Esophagus mucosa (tissue), 1 donor: ENCODE measurements at regions not wholly inside any gene's neighbourhood (a gene's known extent, or its start where the extent isn't known, plus 50 kb on each side); places are given as distances from the start of the nearest gene placed in this dataset.
"Not testable (repeated sequence)": the region's sequence is repeated elsewhere in the genome, so short reads cannot be mapped to it uniquely, and the experiment has no call there.

Source experiments
- ATAC-seq: fragments of 200-7000 bp; cut with Tn5 transposase; one replicate; pipeline ENCODE4 v1.9.1; 2020
- donor health status: DM: yes; HTN: yes; CAD: no.

DNA sequence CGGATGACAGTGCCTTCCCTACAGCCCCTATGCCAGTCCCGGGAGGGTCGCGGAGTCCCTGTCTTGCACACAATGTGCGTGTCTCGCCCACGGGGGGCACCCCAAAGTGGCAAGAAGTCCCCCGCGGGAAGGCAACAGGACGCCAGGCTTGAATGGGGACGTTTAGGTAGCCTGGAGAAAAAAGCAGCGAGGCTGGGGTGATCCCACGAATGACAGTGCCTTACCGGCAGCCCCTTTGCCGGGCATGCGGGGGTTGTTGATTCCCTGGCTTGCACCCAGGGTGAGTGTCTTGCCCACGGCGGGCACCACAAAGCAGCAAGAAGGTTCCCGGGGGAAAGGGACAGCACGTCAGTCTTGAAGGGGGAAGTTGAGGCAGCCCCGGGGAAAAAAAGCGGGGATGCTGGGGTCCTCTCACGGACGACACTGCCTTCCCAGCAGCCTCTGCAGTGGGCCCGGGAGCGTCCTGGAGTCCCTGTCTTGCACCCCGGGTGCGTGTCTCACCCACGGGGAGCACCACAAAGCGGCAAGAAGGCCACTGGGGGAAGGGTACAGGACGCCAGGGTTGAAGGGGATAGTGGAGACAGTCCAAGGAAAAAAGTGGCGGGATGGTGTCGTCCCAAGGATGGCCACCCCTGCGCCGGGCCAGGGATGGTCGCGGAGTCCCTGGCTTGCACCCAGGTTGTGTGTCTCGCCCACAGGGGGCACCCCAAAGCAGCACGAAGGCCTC lies 156.8 kb upstream of the ALG10B start:
- no peak for ATAC-seq

DNA sequence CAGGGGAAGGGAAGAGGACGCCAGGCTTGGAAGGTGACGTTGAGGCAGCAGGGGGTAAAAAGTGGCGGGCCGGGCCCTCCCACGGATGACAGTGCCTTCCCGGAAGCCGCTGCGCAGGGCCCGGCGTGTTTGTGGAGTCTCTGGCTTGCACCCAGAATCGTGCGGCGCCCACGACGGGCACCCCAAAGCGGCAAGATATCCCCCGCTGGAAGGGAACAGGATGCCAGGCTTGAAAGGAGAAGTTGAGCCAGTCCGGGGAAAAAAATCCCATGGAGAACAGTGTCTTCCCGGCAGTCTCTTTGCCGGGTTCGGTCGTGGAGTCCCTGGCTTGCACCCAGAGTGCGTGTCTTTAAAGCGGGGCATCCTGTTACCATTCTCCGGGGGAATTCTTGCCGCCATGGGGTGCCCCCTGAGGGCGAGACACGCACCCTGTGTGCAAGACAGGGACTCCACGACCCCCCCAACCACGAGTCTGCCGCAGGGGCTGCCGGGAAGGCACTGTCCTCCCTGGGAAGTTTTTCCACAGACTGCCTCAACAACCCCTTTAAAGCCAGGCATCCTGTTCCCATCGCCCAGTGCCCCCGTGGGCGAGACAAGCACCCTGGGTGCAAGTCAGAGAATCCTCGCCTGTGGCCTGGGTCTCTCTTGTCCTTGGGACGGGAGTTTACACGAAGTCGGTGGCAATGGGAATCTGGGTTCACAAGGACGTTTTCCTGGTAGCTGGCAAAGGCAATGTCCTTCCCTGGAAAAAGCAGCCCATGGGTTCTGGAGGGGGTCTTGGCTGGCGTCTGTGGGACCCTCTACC lies 156.1 kb upstream of the ALG10B start:
- no peak for ATAC-seq

DNA sequence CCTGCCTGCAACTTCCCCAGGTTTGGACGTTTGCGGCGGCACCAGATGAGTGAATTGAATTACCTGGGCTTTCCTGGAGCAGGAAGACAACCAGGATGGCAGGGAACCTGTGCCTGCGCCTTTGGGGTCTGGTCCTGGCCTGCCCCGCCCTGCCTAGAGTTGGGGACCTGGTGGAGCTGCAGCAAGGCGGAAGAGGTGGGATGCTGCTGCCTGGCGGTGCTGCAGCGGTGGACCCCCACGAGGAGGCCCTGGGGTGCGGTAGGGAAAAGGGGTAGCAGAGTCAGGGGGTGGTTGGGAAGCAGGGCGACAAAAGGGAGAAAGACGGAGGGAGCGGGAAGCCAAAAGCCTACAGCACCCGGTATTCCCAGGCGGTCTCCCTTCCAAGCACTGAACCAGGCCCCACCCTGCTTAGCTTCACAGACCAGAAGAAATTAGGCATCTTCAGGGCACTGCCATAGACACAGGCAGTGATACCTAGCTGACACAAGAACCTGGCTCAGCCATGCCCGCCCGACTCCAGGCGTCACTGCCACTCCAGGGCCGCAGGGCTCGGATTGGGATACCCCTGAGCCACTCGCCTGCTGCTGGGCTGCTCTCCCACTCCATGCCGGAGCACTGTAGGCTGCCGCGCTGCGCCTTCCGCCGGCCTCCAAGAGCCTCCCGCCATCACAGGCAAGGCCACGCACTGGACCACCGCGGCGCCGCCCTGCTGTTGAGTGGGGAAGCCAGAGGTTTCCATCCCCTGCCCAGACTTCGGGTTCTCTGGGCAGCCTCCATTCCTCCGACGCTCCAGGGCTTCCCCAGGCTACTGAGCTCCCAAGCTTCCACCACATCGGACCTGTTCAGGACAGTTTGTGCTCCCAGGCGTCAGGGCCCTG lies 155.2 kb upstream of the ALG10B start:
- ATAC-seq = no peak

DNA sequence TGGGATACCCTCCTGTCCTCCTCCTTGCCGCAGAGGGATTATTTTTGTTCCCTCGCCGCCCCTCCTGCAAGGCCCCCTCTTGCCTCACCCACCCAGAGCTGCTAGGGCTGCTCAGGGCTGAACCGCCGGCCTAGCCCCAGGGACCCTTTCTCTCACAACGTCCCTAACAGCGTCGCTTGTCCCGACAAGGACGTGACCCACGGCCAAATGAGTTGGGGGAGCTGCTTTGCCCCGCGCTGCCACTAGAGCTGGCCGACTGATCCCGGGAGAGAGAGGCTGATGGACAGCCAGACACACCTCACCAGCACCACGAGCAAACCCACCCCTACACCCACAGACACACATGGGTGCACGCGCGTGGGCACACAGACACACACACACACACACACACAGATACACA lies 154.6 kb upstream of the ALG10B start:
- ATAC-seq = no peak

DNA sequence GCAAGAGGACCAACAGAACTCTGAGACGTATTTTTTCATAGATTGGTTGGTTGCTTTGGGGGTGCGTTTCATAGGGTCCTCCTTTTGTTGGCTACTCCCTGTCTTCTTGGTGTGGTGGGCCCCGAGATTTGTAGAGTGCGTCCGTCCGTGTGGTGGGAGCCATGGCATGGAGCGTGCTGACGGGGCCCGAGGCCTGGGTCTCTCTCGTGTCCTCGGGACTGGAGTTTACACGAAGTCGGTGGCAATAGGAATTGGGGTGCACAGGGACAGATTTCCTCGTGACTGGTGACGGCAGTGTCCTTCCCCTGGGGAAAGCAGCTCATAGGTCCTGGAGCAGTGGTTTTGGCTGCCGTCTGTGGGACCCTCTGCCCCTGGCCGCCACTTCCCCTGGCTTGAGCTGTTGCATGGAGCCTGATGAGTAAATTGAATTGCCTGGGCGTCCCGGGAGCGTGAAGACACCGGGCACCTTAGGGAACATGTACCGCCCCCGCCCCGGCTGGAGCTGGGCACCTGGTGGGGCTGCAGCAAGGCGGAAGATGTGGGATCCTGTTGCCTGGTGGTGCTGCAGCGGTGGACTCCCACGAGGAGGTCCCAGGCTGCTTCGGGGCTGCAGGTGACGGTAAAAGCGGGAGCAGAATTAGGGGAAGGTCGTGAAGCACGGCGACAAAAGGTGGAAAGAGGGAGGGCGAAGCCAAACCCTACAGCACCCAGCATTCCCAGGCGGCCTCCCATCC lies 153.7 kb upstream of the ALG10B start:
- ATAC-seq = no peak

DNA sequence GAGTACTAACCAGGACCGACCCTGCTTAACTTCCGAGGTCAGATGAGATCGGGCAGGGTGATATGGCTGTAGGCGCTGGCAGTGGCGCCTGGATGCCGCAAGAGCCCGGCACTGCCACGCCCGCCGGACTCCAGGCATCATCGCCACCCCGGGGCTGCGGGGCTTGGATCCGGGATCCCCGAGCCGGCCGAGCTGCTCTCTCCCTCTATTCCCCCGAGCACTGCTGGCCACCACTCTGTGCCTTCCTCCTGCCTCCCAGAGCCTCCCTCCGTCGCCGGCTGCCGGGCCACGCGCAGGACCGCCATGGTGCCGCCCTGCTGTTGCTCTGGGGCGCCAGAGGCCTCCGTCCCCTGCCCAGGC lies 153.2 kb upstream of the ALG10B start:
- peak; percentile 22 for ATAC-seq

DNA sequence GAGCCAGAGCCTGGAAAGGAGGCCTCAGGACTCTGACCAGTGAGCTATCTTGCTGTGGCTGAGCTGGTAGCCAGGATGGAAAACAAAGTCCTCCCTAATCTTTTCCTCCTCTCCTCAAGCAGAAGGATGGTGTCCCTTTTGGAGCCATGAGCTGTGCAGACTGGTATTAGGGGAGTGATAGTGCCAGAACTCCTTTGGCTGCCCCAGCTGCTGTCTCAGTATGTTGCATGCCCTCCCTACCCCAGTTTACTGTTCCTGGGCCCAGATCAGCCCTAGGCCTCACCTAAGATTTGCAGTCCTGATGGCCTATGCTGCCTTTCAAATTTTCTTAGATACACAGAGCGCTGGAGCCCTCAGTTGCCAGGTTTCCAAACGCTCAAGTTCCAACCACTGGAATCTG lies 150.3 kb upstream of the ALG10B start:
- no peak for ATAC-seq

DNA sequence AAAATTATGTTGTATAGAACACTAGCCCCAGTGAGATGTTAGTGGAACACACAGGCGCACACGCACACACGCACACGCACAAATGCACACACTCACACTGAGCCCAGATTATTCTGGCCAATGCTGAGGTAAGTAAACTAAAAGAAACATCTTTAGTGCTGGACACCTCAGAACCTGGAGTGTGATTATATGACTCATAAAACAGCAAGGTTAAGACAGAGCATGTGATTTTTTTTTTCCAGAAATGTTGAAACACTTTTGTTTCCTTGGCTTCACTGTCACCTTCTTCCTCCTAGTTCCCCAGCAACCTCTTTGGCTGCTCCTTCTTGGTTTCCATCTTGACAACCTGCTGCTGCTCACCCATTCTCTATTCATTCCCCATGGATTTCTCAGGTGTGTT lies 141.0 kb upstream of the ALG10B start:
- ATAC-seq = no peak

DNA sequence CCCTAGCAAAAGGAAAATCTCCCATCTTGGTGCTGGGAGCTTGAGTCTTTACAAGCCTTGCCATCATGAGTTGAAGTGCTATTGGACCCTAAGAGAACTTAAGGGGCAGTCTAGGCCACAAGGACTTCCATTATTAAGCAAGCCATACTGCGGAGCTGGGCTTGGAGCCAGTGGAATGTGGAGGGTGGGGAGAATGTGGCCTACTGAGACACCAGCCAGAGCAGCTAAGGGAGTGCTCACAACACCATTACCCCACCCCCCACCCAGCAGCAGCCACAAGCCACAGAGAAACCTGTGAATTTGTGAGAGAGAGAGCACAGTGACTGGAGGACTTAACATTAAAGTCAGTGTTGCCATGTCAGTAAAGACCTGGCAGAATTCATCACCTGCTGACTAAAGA lies 133.0 kb upstream of the ALG10B start:
- ATAC-seq = not testable (repeated sequence)

DNA sequence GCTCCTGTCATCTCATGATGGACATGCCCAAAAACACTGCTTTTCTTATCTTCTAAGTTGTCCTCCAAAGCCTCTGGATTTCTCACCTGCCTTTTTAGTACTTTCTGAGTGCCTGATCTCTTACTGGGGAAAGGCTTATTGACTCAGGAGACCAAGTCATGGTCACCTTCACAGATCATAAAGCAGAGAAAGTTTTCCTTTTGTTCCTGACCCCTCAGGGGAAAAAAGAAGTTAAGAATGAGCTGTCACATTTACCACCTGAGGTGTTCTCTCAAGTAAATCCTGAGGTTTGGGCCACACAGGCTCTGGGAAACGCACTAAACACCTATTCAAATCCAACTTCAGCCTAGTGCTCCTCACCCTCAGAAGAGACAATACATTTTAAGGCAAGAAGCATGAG lies 119.3 kb upstream of the ALG10B start:
- ATAC-seq = not testable (repeated sequence)

DNA sequence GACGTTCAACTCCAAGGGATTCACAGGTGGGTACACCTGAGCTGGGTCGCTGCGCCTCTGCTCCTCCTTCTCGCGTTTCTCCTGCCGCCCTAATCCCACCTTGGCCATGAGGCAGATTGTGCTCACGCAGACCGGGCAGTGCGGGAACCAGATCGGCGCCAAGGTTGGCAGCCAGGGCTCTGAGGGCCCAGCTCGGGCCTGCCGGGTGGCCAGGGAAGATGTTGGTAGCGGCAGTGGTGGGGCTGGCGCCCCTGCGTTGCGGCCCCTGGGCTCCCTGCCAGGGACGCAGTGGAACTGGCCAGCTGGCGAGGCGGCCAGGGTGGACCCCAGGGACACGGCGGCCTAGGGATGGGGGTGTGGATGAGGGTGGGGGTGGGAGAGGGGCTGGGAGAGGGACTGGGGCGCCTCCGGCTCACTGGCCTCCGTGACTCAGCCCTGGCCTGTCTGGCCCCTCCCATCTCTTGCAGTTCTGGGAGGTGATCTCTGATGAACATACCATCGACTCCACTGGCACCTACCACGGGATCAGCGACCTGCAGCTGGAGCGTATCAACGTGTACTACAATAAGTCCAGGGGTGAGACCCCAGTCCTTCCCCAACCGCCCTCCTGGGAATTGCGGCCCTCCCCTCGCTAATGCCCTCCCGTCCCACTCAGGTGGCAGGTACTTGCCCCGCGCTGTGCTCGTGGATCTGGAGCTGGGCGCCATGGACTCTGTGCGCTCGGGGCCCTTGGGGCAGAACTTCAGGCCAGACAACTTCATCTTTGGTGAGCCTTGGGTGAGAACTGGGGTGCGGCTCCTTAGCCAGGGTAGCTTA lies 114.9 kb upstream of the ALG10B start:
- no peak for ATAC-seq

DNA sequence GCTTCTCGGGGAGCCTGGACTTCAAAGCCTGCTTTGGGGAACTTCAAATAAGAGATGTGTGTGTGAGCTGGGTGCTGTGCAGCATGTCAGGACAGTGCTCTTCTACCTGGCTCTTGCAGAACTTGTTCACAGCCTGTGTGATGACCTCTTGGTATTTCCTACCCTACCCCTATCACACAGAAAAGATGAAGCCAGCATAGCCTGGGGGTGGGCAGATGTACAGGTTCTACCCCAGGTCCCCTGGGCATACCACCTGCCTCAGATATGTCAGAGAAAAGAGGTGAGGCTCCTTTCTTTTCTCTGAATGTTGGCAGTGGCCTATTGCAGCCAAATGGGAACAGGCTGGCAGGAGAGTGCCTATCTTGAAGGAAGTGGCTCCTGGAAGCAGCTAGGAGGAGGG lies 111.7 kb upstream of the ALG10B start:
- ATAC-seq = no peak

DNA sequence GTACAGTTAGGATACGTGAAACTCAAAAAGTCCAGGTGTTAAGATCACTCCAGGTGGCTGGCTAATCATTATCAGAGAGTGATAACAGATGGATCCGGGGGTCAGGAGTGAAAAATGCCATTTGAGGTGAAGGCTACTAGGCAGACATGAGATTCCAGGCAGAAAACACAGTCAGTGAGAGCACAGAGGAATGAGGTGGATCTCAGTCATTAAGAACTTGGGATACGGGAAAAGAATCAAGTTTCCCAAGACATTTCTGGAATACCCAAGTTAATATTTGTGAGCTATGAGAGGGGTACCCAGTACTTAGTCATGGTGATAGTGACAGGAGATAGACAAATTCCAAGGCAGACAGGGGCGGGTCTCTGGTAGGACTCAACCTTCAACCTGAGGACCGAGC lies 94.6 kb upstream of the ALG10B start:
- ATAC-seq = no peak

DNA sequence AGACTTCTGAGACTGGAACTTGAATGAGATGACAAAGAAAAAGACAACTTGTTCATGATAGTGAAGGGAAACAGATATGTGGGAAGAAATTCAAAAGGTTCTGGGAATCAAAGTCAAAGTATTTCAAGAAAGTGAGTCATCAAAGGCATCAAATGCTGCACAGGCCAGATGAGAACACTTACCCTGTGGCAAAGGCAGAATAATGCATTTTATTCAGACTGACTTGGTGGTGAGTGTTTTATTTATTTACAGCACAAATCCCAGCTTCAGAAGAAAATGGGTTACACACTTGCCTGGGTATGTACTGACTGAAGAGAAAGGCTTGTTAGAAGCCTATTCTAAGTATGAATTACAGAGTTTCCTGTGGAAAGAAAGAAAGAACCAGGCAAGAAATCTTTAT lies 78.2 kb upstream of the ALG10B start:
- not testable (repeated sequence) for ATAC-seq

DNA sequence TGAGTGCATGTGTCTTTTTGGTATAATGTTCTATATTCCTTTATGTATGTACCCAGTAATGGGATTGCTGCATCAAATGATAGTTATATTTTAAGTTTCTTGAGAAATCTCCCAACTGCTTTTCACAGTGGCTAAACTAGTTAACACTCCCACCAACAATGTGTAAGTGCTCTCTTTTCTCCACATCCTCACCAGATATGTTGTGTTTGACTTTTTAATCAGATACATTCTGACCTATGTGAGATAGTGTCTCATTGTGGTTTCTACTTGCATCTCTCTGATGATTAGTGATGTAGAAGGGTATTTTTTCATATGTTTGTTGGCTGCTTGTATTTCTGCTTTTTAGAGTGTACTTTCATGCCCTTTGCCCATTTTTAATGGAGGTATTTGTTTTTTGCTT lies 62.8 kb upstream of the ALG10B start:
- no peak for ATAC-seq

DNA sequence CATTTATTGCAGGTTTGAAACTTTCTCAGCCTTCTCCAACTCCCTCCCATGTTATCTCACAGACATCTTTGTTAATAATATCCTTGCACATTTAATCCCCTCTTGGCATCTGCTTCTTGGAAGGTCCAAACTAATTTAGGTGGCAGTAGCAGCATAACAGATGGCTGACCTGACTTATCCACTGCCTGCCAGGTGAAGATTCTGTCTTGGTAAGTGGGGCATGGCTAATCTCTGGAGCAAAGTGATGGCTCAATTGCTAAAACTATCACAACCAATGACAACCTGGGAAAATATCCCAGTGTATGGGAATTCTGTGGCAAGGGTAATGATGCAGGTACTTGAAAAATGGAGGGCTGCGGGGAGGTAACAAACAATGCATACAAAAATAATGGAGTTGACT lies 58.2 kb upstream of the ALG10B start:
- ATAC-seq = no peak
